HG03045 (cell line): ENCODE measurements at regions not wholly inside any gene's neighbourhood (a gene's known extent, or its start where the extent isn't known, plus 50 kb on each side); places are given as distances from the start of the nearest gene placed in this dataset.

Source experiments
- ATAC-seq: cut with Tn5 transposase; IDR thresholded peaks from one replicate; pipeline ENCODE4 v1.9.1; 2021; ENCODE audit warnings: mild to moderate bottlenecking, moderate library complexity; ENCODE audit not compliant: unreplicated experiment

GRCh38 chr13:21757763-21758162 lies 86.9 kb downstream of the FGF9 start:
- no peak for ATAC-seq

DNA sequence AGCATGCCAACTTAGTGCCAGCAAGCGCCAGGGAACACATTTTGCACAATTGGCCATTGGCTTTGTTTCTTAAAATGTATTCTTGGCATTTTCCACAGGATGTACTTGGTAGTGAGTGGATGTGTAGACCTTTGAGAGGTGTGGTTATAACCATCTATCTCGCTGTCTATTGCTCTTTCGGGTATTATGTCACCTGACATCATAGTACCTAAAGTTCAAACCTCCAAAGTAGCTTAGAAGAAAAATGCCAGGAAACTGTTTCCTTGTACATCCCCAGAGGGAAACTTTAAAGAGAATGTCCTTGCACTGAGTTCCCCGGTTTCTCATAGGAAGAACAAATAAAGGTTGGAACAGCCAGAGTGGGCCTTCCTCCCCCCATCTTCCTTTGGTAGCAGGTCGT lies 87.6 kb downstream of the FGF9 start:
- ATAC-seq: no peak

DNA sequence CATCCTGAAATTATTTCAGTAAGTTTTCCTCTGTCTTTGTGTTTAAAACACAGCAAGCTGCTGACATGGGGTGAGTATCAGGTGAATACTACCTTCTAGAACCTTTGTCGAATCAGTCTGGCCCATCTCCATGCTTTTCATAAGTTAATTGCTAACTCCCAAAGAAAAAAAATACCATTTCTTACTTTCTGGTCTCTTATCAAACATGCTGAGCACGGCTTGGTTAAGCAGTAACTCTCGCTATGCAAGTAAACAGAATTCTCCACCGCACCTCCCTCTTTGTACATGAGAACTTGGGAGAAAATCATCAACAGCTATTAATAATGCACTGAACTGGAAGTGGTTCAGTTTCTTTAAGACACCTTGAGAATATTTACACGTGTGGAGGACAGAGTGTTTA lies 88.6 kb downstream of the FGF9 start:
- ATAC-seq: no peak

DNA sequence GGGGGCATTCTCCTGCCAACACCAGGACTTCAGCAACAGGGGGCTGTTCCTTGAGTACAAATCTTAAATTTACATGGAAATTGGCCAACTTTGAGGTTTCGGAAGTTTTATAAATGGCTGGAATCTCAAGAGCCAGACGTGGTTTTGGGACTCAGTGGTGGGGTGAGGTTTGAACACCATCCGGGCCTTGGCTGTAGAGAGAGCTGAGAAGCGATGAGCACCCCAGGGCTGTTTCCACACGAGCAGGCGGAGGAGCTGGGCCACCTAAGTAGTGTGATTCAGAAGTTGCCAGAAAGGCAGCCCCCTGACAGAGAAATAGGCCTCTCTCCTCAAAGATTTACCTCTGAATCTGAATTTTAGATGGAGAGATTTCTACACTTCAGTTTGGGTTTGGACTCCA lies 89.0 kb downstream of the FGF9 start:
- no peak for ATAC-seq

DNA sequence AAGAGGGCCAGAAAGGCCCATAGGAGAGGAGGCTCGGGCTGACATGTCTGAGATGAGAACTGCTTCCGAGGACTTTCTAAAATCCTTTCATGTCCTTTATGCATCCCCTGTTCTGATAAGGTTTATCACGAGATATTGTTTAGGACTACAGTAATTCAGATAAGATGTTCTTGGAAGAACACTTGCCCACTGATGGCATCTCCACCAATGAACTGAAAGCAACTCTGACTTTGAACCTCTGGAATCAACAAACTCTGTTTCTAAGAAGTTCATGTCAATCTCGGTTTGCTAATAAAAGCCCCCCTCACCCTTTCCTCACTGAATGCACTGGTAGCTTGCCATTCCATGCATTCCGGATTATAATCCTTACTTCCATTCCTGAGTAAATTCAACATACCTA lies 90.9 kb downstream of the FGF9 start:
- ATAC-seq: no peak

DNA sequence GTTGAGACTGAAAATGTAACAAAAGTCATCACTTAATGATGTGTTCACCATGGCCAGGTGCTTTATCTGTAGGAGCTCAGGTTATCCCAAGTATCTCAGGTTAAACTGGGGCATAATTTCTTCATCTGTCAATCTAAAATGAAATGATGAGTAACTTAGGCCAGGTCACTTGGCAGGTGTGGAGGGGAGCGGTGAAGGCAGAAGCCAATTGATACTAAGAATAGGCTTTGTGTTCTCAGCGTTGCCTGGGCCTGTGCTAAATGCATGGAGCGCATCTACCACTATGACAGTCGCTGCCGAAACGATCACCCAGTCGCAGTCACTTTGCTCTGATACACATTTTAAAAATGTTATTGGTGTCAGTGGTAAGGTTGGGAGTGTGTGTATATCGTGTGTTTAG lies 91.6 kb downstream of the FGF9 start:
- ATAC-seq: no peak

GRCh38 chr13:21767032-21767431 lies 96.2 kb downstream of the FGF9 start:
- ATAC-seq: no peak

DNA sequence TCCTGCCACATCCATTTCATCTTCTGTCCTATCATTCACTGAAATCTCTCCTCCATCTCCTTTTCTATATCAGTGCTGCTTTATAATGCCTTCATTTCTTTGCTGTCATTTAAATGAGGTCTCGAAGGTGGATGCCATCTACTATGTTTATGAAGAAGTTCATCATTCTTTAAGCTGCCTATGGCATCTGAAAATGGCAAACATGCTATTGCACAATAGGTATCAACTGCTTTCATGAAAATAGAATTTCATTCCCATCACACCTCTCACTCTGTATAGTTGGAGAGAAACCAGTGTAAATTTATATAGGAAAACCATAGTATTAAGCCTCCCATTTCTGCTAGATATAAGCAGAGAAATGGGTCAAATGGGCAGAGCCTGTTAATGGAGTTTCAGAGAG lies 100.2 kb downstream of the FGF9 start:
- no peak for ATAC-seq

GRCh38 chr13:21777166-21777565 lies 106.3 kb downstream of the FGF9 start:
- no peak for ATAC-seq

DNA sequence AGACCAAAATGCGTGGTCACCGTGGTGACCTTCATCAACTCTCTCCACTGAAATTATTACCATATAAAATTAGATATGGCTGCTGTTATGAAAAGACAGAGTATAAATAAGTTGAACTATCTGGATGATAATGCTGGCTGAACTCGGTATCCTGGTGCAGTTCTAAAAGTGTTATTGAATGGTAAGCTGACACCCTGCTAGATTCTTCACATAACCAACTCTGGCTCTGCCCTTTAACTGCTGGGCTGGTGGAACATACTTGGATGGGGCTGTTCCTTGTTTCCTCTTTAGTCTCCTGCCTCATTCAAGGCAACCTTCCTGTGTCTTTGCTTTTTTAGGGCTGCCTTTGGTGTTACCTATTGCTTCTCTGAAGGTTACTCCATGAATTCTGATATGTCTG lies 106.9 kb downstream of the FGF9 start:
- no peak for ATAC-seq

GRCh38 chr13:21782736-21783135 lies 111.9 kb downstream of the FGF9 start:
- no peak for ATAC-seq

DNA sequence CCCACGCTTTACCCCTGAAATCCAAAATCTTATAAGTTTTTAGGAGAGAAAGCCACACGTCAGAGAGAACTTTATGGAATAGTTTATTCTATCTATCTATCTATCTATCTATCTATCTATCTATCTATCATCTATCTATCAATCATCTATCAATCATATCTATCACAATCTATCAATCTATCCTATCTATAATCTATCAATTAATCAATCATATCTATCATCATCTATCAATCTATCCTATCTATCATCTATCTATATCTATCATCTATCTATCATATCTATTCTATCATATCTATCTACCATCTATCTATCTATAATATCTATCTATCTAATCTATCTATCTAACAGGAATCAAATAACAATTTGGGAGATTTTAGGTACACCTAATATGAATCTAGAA lies 115.1 kb downstream of the FGF9 start:
- ATAC-seq: no peak

GRCh38 chr13:21796066-21796465 lies 125.2 kb downstream of the FGF9 start:
- no peak for ATAC-seq

- no peak for ATAC-seq
Observed at GRCh38 chr13:21796775-21797514, 126.1 kb downstream of the FGF9 start.

GRCh38 chr13:21797736-21798135 lies 126.9 kb downstream of the FGF9 start:
- no peak for ATAC-seq

- ATAC-seq: no peak
Observed at GRCh38 chr13:21798181-21798580, 127.3 kb downstream of the FGF9 start.

DNA sequence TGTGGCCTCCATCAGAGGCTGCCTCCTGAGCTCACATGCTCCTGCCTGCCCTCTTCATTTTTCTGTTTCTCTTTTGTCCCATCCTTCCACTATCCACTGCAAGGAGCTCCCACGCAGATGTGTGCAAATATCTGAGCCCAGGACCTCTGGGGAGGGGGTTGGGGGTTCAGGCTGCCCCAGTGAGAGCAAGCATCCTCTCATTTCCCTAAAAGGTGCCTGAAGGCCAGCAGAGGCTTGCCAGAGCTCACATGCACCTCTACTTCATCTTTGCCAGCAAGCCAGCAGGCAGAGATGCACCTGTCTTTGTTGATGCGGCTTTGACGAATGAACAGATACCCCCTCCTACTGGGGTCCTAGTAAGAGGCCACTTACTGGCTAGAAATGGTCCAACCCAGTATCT lies 128.8 kb downstream of the FGF9 start:
- ATAC-seq: no peak

GRCh38 chr13:21800837-21801616 lies 130.2 kb downstream of the FGF9 start:
- ATAC-seq: no peak

GRCh38 chr13:21805733-21806132 lies 134.9 kb downstream of the FGF9 start:
- no peak for ATAC-seq

DNA sequence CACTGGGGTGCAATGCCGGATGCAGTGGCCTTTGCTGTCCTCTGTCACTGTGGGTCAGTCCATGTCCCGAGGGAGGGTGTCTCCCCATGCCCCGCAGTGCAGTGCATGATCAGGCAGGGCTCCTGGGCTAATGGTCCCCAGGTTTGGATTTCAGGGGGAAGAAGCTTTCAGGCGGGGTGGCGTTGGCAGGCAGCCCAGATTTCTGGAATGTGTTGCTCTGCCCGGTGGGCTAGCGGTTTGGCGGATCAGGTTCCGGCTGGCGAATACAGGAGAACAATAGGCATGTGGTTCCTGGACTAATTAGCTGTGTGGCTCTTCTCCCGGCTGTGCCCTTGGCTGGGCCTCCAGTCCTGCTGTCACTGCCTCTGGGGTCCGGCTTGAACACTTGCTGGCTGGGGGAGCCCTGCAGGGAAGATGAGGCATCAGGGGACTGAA lies 141.3 kb downstream of the FGF9 start:
- no peak for ATAC-seq

GRCh38 chr13:21813110-21813509 lies 142.2 kb downstream of the FGF9 start:
- no peak for ATAC-seq

- ATAC-seq: no peak
Observed at GRCh38 chr13:21813844-21814243, 143.0 kb downstream of the FGF9 start.
